Right lobe of liver (tissue), 4 donors: ENCODE measurements at regions not wholly inside any gene's neighbourhood (a gene's known extent, or its start where the extent isn't known, plus 50 kb on each side); places are given as distances from the start of the nearest gene placed in this dataset.

Source experiments
- POLR2A ChIP-seq: fragments of 450-650 bp; IDR thresholded peaks from one replicate; pipeline ENCODE4 v1.6.1; 2017; ENCODE audit warnings: antibody characterized with exemption, mild to moderate bottlenecking
- TF ChIP-seq, protein P1 (sequence below), 4 donors: fragments of 200-600 bp in 3 of 4; fragments of 450-650 bp in 1 of 4; IDR thresholded peaks; one replicate each; pipeline versions ENCODE4 v1.5.1 to v1.8.0; 2016 to 2022; ENCODE audit warnings: antibody characterized with exemption in 4 of 4, mild to moderate bottlenecking in 2 of 4
- donor health status: DM: no; HTN: no; CAD: no.
- donor health status: DM: no; HTN: no; CAD: no.
- donor health status: DM: no; HTN: yes; CAD: no.

DNA sequence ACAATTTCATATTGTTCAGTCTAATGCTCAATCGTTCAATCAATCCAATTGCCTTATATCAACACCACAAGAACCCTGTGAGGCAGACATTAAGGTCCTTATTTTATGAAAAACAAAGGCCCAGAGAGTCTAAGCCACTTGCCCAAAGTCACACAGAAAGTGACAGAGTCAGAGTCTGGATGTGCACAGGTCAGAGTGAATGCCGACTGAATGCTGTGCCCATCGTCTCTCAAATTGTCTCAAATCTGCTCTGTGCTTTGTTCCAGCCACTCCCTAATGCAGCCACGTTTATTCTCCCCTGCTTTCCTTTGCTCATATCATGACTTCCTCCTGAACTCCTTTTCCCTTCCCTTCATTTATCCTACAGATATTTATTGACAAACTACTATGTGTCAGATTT is 558.3 kb downstream of the MATN1 start:
- TF ChIP-seq, protein P1, sequence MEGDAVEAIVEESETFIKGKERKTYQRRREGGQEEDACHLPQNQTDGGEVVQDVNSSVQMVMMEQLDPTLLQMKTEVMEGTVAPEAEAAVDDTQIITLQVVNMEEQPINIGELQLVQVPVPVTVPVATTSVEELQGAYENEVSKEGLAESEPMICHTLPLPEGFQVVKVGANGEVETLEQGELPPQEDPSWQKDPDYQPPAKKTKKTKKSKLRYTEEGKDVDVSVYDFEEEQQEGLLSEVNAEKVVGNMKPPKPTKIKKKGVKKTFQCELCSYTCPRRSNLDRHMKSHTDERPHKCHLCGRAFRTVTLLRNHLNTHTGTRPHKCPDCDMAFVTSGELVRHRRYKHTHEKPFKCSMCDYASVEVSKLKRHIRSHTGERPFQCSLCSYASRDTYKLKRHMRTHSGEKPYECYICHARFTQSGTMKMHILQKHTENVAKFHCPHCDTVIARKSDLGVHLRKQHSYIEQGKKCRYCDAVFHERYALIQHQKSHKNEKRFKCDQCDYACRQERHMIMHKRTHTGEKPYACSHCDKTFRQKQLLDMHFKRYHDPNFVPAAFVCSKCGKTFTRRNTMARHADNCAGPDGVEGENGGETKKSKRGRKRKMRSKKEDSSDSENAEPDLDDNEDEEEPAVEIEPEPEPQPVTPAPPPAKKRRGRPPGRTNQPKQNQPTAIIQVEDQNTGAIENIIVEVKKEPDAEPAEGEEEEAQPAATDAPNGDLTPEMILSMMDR (IDR thresholded peaks at IDR 0.05): no peak
- no peak for TF ChIP-seq POLR2A
